HG03439 (cell line): ENCODE measurements at regions not wholly inside any gene's neighbourhood (a gene's known extent, or its start where the extent isn't known, plus 50 kb on each side); places are given as distances from the start of the nearest gene placed in this dataset.
"Not testable (repeated sequence)": the region's sequence is repeated elsewhere in the genome, so short reads cannot be mapped to it uniquely, and the experiment has no call there.

Source experiments
- ATAC-seq: cut with Tn5 transposase; IDR thresholded peaks from one replicate; pipeline ENCODE4 v1.9.1; 2021; ENCODE audit warnings: mild to moderate bottlenecking, moderate library complexity; ENCODE audit not compliant: unreplicated experiment

DNA sequence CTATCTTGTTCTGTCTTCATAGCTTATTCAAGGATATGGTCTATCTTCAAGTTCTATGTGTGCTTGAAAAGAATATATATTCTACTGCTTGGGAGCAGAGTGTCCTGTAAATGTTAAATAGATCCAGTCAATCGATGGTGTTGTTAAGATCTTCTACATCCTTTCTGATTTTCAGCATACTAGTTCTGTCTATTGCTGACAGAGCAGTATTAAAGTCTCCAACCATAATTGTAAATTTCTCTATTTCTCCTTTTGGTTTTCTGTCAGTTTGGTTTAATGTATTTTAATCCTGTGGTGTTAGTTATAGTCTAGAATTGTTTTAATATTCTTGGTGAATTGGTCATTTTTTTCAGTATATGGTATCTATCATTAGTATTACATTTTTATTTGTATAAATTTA, 124.0 kb upstream of the COX7C start:
- ATAC-seq: no peak

DNA sequence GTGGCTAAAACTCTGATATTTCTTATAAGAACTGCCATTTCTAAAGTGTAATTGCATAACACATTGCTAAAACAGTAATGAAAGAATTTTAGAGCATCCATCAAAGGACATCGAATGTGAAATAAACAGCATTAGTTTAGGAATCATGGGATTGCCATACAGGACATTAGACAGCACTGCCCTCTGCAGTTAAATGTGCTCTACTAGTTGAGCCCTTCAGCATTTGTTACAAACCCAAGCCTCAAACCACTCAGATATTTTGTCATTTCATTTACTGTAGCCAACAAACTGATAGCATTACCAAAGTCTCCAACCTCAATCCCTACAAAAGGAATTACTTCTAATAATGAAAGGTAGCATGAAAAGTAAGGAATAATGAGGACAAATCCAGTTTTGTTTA, 116.8 kb upstream of the COX7C start:
- ATAC-seq: no peak

DNA sequence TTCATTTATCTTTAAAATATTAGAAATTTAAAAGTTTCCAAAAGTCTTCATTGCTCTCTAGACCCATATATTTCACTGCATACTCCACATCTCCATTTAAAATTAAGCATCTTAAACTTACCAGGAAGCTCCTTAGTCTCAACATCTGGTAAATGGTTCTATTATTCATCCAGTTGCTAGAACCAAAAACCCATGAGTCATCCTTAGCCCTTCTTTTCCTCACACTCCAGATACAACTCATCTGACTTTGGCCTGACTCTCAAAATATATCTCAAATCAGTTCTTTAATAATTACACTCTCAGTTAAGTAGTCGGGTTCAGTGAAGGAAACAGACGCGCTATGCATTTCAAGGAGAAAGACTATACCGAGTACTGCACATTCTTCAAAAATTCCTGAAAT, 110.2 kb upstream of the COX7C start:
- ATAC-seq: no peak

DNA sequence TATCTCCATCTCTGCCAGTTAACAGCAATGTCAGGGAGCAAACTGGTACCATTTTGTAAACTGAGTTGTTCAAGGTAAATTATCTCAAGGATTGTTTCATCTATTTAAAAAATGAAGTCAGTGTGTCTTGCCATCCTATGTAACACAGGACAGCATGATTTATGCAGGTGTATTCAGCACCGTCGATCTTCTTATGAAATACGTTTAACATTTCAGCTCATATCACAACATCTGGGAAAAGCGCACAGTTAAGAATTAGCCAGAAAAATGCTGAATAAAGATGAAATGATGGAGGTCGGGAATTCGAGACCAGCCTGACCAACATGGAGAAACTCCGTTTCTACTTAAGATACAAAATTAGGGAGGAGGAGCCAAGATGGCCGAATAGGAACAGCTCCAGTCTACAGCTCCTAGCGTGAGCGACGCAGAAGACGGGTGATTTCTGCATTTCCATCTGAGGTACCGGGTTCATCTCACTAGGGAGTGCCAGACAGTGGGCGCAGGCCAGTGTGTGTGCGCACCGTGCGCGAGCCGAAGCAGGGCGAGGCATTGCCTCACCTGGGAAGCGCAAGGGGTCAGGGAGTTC, 107.3 kb upstream of the COX7C start:
- not testable (repeated sequence) for ATAC-seq

DNA sequence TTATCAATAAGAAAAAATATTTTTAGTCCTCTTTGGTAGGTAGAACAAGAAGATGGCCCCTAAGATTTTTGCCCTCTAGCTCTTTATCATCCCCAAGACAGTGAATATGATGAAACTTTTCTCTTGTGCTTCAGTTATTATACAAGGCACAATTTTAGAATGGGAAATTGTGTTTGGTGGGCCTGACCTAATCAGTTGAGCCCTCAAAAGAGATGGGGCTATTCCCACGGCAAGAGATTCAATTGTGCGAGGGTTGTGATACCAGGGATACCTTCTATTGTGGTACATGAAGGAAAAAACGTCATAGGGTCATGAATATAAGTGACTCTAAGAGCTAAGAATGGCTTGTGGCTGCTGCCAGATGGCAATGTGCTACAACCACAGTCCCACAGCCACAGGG, 94.0 kb upstream of the COX7C start:
- ATAC-seq: no peak

DNA sequence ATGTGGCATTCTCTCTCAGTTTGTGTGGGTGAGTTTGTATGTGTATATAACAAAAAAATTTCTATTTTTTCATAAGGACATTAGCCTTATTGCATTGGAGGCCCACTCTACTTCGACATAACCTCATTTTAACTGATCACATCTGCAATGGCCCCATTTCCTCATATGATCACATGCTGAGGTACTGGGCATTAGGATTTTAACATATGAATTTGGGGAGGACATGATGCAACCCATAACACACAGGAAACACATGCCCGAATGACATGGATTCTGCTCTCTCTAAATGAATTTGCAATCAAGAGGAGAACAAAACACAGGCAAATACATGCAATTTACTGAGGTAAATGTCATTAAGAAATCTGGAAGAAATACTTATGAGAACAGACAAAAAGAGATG, 92.1 kb upstream of the COX7C start:
- ATAC-seq: no peak

DNA sequence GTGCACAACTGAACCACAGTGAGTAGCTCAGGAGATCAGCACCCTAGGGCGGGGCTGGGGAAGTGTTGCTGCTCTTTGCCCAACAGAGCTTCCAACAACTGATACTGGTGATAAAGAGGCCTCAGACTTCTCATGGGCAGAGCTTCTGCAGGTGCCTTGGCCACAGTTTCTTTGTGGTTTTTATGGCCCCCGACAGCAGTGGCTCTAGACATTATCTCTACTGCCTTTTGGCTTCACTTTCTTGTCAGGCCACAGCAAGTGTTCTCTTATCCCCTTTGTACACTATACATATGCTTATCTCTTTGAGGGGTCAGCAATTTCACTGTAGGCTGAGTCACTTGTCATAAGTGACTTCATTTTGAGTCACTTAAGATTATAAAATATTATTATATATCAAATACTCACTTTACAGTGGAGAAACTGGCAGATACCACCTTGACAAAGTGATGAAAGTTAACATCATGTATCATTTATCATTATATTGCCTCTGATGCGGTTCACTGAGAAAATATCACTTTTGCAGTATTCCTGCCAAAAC, 90.9 kb upstream of the COX7C start:
- no peak for ATAC-seq

DNA sequence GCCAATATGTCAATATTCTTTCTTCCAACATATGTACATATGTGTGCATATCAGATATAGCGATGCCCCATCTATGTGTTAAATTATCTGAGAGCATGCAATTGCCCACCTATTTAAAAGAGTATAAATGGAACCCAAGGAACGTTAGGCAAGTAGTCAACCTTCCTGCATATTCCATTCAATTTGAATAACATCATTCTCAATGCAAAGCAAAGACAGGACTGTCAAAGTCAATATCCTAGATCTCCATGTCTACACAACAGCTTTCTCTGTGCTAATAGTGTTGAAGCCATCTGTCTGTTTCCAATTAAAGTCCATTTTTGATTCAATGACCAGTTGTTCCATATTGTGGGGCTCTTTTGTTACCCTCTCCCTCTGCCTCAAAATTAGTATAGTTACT, 85.3 kb upstream of the COX7C start:
- no peak for ATAC-seq

DNA sequence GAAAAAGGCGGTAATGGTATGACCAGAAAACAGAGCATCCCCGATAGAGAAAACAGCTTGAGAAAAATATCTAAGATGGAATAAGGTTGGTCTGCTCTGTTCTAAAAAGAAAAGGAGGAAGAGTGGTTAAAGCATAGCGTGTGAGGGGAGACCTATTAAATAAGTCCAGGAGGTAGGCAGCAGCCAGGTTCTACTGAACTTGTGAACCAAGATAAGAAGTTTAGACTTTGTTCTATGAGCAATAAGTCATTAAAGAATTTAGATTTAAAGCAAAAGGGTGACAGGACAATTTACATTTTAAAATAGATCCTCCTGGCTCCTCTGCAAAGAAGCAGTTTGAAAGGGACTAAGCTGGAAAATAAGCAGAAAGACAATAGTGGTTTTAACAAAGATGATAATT, 81.3 kb upstream of the COX7C start:
- ATAC-seq: no peak

DNA sequence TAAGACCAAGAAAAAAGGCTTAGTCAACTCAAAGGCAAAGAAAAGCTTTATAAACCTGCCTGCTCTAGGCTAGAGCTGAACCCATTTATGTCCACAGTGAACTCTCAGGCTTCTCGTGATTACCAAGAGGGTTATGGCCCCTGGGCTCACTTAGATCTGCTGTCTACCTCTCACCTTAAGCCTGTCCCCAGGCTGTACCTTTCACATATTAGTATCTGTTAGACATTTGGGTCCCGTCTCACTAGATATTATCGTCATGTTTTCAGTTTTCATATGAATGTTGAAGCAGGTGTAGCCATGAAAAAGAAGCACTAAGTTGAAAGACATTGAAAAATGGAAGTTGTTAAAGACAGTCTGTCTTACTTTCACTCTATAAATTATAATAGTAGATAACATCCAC, 75.2 kb upstream of the COX7C start:
- ATAC-seq: peak; percentile 79

DNA sequence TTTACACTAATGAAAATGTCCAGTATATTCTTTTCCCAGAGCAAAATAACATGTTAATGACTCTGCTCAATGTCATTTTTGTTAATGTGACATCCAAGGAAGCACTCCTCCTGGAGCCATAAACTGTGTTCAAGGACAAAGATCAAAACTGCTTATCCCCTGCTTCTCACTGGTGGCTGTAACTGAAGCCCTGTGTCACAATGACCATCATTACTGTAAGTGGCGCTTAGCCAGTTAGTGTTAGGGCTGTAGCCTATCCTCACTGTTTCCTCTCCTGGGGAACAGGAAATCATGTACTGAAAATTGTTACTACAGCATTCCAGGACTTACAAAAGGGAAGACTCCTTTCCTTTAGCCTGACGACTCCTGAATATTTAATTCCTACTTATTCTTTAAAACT, 71.7 kb upstream of the COX7C start:
- no peak for ATAC-seq

DNA sequence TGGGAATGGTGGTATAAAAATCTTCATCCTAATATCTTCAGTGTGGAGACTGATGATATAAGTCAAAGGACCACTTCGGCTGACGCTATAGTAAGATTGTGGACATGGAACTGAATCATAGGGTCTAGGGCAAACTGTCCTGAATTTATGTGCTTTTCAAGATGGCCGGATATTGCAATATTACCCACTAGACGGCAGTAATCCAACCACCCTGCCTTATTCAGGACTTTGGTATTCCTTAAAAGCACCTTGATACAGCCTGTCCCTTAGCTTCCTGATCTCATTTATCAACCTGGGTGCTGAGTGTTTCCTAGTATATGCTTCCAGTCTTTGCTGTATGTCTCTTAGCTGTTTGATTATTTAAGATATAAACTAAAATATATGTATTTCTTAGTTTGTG, 71.2 kb upstream of the COX7C start:
- no peak for ATAC-seq

DNA sequence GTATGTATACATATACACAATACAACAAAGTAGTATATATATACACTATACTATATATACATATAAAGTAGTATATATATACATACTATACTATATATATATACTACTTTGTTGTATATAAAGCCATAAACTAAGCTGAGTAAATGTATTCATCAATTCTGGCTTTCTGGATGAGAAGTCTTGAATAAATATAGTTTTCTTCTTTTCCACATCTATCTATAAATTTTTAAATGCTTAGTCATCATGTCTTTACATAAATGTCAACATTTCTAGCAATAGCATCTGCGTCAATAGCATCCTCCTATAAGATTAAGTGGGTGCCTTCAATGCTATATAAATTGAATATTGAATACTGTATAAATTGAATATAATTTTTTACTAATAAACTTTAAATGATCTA, 63.1 kb upstream of the COX7C start:
- no peak for ATAC-seq

DNA sequence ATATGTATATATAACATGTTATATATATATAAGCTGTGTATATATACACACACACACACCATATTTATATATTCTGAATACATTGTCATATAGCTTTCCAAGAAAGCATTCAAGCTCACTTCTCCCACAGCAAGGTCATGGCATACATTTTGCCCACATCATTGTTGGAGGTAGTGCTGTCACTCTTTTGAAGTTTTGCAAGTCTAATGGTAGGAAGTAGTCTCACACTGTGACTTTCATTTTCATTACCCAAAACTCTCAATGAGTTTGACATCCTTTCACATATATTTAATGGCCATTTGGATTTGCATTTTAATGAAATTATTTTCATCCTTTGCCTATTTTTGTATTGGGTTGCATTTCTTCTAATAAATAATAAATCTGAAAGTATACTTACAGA, 59.8 kb upstream of the COX7C start:
- ATAC-seq: no peak

DNA sequence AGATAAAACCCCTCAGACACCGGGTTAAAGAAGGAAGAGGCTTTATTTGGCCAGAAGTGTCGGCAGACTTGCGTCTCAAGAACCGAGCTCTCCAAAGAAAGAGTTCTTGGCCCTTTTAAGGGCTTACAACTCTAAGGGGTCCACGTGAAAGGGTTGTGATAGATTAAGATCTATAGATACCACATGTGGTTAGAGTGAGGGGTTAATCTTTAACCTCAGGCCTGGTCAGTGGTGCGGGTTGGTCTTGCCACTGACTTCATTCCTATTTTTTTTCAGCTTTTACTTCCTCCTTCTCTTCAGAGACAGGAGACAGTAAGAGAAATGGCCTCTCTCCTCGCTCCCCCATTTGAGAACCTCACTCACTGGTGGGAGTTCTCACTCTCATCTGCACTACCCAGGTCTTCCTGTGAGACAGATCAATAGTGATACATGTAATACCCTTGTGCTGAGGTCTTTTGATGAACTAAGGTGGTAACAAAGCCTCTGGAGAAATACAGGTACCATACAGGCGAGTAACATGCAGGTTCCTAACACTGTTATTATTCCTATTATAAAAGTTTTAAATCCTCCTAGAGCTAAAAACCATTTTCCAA, 52.4 kb upstream of the COX7C start:
- ATAC-seq: no peak

DNA sequence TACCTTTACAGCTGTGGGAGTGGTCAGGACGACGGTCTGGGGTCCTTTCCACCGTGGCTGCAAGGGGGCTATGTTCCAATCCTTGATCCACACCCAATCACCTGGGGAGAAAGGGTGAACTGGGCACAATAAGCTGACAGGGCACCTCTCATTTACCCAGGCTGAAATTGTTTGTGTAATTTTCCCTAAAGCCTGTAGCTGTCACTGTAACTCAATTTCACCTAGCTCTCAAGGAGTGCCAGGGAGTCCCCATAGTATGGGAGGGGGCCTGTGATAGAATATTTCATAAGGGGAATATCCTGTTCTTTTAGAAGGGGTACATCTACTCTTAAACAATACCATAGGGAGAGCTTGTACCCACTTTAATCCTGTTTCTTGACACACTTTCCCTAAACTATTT, 51.7 kb upstream of the COX7C start:
- not testable (repeated sequence) for ATAC-seq
